ENCODE measurements at regions not wholly inside any gene's neighbourhood (a gene's known extent, or its start where the extent isn't known, plus 50 kb on each side); places are given as distances from the start of the nearest gene placed in this dataset.

DNA sequence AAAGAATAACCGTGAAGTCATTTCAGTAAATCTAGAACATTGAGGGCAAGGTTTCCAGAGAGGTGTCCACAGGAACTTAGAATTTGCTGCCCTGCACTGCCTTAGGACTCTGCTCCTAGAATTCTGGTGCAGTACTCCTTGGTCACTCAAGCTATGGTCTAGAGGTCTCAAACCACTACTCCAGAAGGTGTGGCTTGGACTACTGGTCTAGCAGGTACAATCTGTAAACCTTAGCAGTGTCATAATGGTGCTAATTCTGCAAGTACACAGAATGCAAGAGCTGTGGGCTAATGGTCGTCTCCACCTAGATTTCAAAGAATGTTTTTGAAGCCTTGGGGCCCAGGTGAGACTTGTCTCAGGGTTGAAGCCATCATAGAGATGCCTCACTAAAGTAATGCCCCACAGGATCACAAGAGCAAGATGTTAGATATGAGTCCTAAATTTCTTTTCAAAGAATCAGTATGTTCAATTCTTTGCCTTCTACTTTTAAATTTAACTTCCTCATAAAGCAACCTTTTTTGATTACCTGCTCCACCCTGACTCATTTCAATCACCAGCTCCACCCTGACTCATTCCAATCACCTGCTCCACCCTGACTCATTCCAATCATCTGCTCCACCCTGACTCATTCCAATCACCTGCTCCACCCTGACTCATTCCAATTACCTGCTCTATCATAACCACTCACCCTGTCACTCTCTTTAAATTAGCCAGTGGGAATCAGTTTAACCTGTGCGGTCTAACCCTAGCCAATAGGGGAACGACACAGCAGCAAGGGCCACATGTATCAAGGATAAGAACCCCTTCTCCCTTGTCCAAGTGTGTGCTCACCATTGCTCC, 1111.8 kb upstream of the ACO1 start:
- TF ChIP-seq CTCF (IDR thresholded peaks at IDR 0.05) (no peak), POLR2A (IDR thresholded peaks at IDR 0.05) (no peak), POLR2AphosphoS5 (IDR thresholded peaks at IDR 0.05) (no peak)

Measured in sigmoid colon (tissue), 4 donors.